Endothelial cell of hepatic sinusoid (primary cell): ENCODE measurements at regions not wholly inside any gene's neighbourhood (a gene's known extent, or its start where the extent isn't known, plus 50 kb on each side); places are given as distances from the start of the nearest gene placed in this dataset.

Experiments used
- in situ Hi-C: cut with HindIII; loops from 2 replicates; pipeline ENCODE4 v1.10.0; 2017; ENCODE audit warnings: low sequenced_read_pairs

DNA sequence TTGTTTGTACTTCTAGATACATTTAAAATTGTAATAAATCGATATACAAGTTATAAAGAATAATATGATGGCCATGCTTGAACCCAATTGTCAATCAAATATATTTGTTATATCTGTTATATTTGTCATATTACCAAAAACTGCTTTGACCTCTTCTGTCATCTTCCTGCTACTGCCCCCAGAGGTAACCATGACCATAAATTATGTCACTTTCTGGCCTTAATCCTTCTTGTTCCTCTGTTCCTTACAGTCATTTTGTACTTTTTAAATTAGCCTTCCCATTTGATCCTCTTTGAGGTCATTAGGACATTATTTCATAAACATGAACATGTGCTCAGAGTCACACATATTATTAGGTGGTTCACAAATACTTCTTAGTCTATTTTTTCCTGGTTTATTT, 124.7 kb downstream of the HFE start:
- in situ Hi-C loops = no loop called here

- in situ Hi-C loops = no loop called here
These were observed 126.3 kb downstream of the HFE start for GRCh38 chr6:26213334-26214075.

DNA sequence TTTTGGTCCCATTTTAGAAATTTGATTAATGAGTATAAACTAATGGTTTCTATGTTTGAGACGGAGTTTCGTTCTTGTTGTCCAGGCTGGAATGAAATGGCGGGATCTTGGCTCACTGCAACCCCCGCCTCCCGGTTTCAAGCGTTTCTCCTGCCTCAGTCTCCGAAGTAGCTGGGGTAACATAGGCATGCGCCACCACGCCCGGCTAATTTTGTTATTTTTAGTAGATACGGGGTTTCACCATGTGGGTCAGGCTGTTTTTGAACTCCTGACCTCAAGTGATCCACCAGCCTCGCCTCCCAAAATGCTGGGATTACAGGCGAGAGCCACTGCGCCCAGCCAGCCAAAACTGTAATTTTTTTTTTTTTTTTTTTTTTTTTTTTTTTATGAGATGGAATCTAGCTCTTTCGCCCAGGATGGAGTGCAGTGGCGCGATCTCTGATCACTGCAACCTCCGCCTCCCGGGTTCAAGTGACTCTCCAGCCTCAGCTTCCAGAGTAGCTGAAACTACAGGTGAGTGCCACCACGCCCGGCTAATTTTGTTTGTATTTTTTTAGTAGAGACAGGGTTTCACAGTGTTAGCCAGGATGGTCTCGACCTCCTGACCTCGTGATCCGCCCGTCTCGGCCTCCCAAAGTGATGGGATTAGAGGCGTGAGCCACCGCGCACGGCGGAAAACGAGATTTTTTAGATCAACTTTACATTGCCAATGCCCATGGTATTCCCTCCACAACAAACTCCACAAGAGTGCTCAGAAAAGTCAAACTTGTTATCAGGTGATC, 127.8 kb downstream of the HFE start:
- in situ Hi-C loops = no loop called here

DNA sequence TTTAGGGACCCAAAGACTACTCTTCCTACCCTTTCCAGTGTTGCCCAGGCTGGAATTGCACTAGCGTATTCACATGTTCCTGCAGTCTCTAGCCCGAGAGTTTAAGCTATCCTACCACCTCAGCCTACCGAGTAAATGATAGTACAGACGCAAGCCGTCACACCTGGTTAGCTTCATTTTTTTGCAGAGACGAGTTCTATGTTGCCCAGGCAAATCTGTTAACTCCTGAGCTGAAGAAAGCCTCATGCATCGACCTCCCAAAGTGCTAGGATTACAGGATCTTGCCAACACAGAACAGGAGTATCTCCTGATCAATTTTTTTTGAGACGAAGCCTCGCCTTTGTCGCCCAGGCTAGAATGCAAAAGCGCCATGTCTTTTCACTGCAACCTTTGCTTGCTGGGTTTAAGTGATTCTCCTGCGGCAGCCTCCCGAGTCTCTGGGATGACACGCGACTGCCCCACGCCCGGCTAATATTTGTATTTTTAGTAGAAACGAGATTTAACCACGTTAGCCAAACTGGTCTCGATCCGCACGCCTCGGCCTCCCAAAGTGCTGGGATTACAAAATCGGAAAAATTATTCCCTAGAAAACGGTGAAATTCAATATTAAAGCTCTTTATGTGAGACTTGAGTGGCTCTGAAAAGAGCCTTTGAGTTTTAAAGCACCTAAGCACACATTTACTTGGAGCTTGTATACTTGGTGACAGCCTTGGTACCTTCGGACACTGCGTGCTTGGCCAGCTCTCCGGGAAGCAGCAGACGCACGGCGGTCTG, 128.5 kb downstream of the HFE start:
- in situ Hi-C loops = no loop called here

DNA sequence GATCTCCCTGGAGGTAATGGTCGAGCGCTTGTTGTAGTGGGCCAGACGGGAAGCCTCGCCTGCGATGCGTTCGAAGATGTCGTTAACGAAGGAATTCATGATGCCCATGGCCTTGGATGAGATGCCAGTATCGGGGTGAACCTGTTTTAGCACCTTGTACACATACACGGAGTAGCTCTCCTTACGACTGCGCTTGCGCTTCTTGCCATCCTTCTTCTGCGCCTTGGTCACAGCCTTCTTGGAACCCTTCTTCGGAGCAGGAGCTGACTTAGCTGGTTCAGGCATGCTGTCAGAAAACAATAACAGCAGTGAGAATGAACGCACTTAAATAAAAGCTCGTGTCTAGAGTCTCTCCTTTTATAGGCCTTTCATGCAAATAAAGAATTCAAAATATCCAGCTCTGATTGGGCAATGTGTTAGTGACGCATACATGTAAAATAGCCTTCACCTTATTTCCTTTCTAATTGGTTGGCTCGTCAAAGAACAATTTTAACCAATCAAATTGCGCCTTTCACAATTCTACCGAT, 129.2 kb downstream of the HFE start:
- in situ Hi-C loops = no loop called here

DNA sequence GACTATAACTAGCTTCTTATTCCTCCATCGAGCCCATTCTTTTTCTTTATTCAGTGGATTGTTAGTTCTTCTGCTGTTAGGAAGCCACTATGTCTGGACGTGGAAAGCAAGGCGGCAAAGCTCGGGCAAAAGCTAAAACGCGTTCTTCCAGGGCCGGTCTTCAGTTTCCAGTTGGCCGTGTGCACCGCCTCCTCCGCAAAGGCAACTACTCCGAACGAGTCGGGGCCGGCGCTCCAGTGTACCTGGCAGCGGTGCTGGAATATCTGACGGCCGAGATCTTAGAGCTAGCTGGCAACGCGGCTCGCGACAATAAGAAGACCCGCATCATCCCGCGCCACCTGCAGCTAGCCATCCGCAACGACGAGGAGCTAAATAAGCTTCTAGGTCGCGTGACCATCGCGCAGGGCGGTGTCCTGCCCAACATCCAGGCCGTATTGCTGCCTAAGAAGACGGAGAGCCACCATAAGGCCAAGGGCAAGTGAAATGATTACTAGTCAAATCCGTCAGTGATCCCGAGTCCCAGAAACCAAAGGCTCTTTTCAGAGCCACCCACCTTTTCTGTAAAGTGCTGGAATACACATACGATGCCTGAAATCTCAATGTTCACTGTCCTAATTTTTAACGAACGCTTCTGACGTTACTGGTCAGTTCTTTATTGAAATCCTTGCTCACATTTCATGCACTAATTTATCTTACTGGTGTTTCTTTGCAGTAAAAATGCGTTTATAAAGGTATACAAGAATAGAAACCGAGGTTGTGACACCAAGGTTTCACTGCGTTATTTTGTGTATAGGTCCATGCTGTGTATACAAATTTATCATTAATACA, 129.9 kb downstream of the HFE start:
- in situ Hi-C loops = no loop called here

GRCh38 chr6:26217714-26218075, 130.5 kb downstream of the HFE start:
- in situ Hi-C loops = no loop called here

DNA sequence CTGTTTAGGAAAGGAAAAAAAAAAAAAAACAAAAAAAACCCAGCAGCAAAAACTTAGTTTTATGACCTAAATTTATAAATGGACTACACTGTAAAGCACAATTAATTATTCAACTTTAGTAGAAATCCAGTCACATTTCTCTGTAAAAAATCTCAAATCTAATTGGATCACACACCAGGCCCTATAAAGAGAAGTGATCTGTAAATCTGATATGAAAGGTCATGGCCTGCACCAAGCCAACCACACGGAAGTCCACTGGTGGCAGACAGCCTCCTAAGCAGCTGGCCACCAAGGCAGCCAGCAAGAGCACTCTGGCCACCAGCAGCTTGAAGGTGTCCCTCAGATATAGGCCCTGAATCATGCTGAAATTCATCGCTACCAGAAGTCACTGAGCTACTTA, 131.6 kb downstream of the HFE start:
- in situ Hi-C loops = no loop called here

GRCh38 chr6:26220145-26220970, 133.1 kb downstream of the HFE start:
- in situ Hi-C loops = no loop called here

- in situ Hi-C loops = no loop called here
These were observed 134.0 kb downstream of the HFE start for GRCh38 chr6:26221186-26221585.

- in situ Hi-C loops = no loop called here
These were observed 135.3 kb downstream of the HFE start for GRCh38 chr6:26222571-26222970.

DNA sequence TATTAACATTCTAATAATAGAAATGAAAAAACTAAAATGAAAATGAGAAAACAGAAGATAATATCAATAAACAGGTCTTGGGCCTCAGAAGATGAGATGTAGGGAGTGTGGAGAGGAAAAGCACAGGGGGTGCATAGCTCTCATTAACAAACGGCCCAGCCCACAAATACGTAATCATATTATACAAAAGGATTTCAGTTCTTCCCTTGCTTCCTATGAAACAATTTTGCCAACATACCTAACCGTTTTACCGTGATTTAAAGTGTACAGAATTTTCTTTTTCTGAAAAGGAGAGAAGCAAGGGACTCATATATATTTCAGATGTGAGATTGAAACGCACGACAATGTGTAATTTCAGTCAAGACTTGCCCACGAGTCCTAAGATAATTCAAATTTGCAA, 136.0 kb downstream of the HFE start:
- in situ Hi-C loops = no loop called here

GRCh38 chr6:26223650-26224546, 136.7 kb downstream of the HFE start:
- in situ Hi-C loops = no loop called here

GRCh38 chr6:26224547-26224912, 137.3 kb downstream of the HFE start:
- in situ Hi-C loops = no loop called here

- in situ Hi-C loops = no loop called here
These were observed 138.0 kb downstream of the HFE start for GRCh38 chr6:26224940-26225847.

GRCh38 chr6:26225848-26226578, 138.8 kb downstream of the HFE start:
- in situ Hi-C loops = no loop called here

DNA sequence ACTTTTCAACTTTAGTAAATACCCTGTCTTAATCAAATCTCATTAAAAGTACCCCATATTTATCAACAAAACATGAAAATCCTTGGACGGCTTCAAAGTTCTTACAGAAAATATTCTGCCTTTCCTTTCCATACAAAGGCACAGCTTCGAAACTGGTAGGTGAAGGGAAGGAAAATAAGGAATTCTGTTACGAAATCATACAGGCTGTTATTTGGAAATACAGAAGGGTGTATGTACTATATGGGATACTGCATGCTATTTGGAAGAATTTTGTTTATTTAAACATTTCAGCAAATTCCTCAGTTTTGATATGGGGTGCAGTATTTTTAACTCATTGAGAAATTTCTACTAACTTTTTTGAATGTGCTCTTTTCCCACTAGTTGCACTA, 138.4 kb upstream of the BTN3A2 start:
- in situ Hi-C loops = no loop called here
